SU-DHL-6 (cell line): ENCODE measurements at regions not wholly inside any gene's neighbourhood (a gene's known extent, or its start where the extent isn't known, plus 50 kb on each side); places are given as distances from the start of the nearest gene placed in this dataset.

Source experiments
- EZH2phosphoT487 ChIP-seq: fragments of 200-600 bp; sonication (generic), shearing (Covaris generic); conservative IDR thresholded peaks from 2 replicates; pipeline ENCODE4 v1.6.1; 2018; ENCODE audit warnings: mild to moderate bottlenecking, antibody characterized with exemption, low read length, moderate library complexity, mixed read lengths
- TF ChIP-seq, protein P1 (sequence below): fragments of 200-600 bp; sonication (generic); IDR thresholded peaks from one replicate; pipeline ENCODE4 v1.5.1; 2017; ENCODE audit warnings: antibody characterized with exemption, mild to moderate bottlenecking, low read length, moderate library complexity; ENCODE audit not compliant: insufficient read depth, poor library complexity, severe bottlenecking

GRCh38 chrX:118251271-118251670 lies 94.6 kb upstream of the WDR44 start:
- TF ChIP-seq, protein P1, sequence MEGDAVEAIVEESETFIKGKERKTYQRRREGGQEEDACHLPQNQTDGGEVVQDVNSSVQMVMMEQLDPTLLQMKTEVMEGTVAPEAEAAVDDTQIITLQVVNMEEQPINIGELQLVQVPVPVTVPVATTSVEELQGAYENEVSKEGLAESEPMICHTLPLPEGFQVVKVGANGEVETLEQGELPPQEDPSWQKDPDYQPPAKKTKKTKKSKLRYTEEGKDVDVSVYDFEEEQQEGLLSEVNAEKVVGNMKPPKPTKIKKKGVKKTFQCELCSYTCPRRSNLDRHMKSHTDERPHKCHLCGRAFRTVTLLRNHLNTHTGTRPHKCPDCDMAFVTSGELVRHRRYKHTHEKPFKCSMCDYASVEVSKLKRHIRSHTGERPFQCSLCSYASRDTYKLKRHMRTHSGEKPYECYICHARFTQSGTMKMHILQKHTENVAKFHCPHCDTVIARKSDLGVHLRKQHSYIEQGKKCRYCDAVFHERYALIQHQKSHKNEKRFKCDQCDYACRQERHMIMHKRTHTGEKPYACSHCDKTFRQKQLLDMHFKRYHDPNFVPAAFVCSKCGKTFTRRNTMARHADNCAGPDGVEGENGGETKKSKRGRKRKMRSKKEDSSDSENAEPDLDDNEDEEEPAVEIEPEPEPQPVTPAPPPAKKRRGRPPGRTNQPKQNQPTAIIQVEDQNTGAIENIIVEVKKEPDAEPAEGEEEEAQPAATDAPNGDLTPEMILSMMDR, result no peak
- no peak for TF ChIP-seq EZH2phosphoT487
